ENCODE measurements at regions not wholly inside any gene's neighbourhood (a gene's known extent, or its start where the extent isn't known, plus 50 kb on each side); places are given as distances from the start of the nearest gene placed in this dataset.
"Not testable (repeated sequence)": the region's sequence is repeated elsewhere in the genome, so short reads cannot be mapped to it uniquely, and the experiment has no call there.

GRCh38 chr5:38135486-38136039 lies 122.8 kb upstream of the EGFLAM start:
- H3K36me3 ChIP-seq = no peaks in the 10 kb centered on the region
- H3K9me3 ChIP-seq = no peaks in the 10 kb centered on the region
- no peak for DNase-seq
- intact Hi-C loops (cut with DNase I) = no loop called here
- no peak overlapping the region for H3K4me3 ChIP-seq
- TF ChIP-seq CTCF (IDR thresholded peaks at IDR 0.05) = no peak
- H3K27ac ChIP-seq = no peak overlapping the region
- no peak for ATAC-seq
- no peaks in the 10 kb centered on the region for H3K27me3 ChIP-seq (ENCODE audit: low read depth)
- no peaks in the 10 kb centered on the region for H3K4me1 ChIP-seq

- Histone ChIP-seq H3K4me3 (no peak overlapping the region), H3K9me3 (no peaks in the 10 kb centered on the region), H3K36me3 (no peaks in the 10 kb centered on the region), H3K4me1 (no peaks in the 10 kb centered on the region), H3K27me3 (ENCODE audit: low read depth) (no peaks in the 10 kb centered on the region), H3K27ac (no peak overlapping the region)
- no peak for TF ChIP-seq CTCF (IDR thresholded peaks at IDR 0.05)
- DNase-seq = no peak
- intact Hi-C loops (cut with DNase I) = no loop called here
- ATAC-seq = no peak
These were observed 123.5 kb upstream of the EGFLAM start for GRCh38 chr5:38134810-38135209.

DNA sequence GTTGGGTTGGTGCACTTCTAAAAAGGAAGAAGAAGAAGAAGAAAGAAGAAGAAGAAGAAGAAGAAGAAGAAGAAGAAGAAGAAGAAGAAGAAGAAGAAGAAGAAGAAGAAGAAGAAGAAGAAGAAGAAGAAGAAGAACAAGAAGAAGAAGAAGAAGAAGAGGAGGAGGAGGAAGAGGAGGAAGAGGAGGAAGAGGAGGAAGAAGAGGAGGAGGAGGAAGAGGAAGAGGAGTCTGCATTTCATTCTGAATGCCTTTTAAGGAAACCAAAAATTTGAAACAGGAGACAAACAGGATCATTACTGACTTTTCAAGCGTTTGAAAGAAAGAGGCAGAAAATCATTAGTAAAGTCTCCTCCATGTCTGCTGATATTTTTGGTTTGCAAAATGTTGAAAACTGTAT lies 124.1 kb upstream of the EGFLAM start:
- H3K9me3 ChIP-seq; H3K4me3 ChIP-seq; ATAC-seq; intact Hi-C loops (cut with DNase I); H3K27ac ChIP-seq; DNase-seq; H3K36me3 ChIP-seq; H3K27me3 ChIP-seq (ENCODE audit: low read depth); H3K4me1 ChIP-seq: not testable (repeated sequence)

DNA sequence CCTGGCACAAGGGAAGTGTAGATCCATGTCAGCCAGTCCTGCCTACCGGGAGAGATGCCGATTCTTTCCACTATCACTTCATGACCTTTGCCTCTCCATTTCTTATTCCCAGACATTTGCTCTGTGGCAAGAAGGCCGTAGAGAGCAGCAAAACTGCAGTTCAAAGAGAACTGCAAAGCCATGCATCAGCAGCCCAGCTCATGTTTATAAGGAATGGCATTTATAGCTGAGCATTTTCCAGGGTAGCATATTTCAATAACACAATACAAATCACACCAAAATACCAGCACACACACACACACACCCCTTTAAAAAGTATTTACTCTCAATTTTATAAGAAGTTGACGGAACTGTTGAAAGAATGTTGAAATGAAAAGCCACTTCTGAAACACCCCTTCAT lies 126.7 kb upstream of the EGFLAM start:
- Histone ChIP-seq H3K27me3 (ENCODE audit: low read depth) (no peaks in the 10 kb centered on the region), H3K4me1 (no peaks in the 10 kb centered on the region), H3K4me3 (no peak overlapping the region), H3K9me3 (no peaks in the 10 kb centered on the region), H3K36me3 (no peaks in the 10 kb centered on the region), H3K27ac (no peak overlapping the region)
- intact Hi-C loops (cut with DNase I) = no loop called here
- no peak for TF ChIP-seq CTCF (IDR thresholded peaks at IDR 0.05)
- DNase-seq = no peak
- ATAC-seq = no peak

- DNase-seq (no peak), ATAC-seq (no peak)
- no peaks in the 10 kb centered on the region for H3K4me1 ChIP-seq
- no peak overlapping the region for H3K4me3 ChIP-seq
- no peak for TF ChIP-seq CTCF (IDR thresholded peaks at IDR 0.05)
- H3K9me3 ChIP-seq = no peaks in the 10 kb centered on the region
- H3K27ac ChIP-seq = no peak overlapping the region
- no peaks in the 10 kb centered on the region for H3K27me3 ChIP-seq (ENCODE audit: low read depth)
- no peaks in the 10 kb centered on the region for H3K36me3 ChIP-seq
- intact Hi-C loops (cut with DNase I) = no loop called here
These were observed 134.0 kb upstream of the EGFLAM start for GRCh38 chr5:38124321-38124720.

- ATAC-seq = no peak
- intact Hi-C loops (cut with DNase I) = no loop called here
- no peaks in the 10 kb centered on the region for H3K27me3 ChIP-seq (ENCODE audit: low read depth)
These were observed 136.9 kb upstream of the EGFLAM start for GRCh38 chr5:38121420-38121819.

More at GRCh38 chr5:38121420-38121819, 136.9 kb upstream of the EGFLAM start:
- DNase-seq = no peak
- Histone ChIP-seq H3K4me3 (no peak overlapping the region), H3K27ac (no peak overlapping the region), H3K9me3 (no peaks in the 10 kb centered on the region), H3K4me1 (no peaks in the 10 kb centered on the region), H3K36me3 (no peaks in the 10 kb centered on the region)
- no peak for TF ChIP-seq CTCF (IDR thresholded peaks at IDR 0.05)
